ENCODE measurements at regions not wholly inside any gene's neighbourhood (a gene's known extent, or its start where the extent isn't known, plus 50 kb on each side); places are given as distances from the start of the nearest gene placed in this dataset.

DNA sequence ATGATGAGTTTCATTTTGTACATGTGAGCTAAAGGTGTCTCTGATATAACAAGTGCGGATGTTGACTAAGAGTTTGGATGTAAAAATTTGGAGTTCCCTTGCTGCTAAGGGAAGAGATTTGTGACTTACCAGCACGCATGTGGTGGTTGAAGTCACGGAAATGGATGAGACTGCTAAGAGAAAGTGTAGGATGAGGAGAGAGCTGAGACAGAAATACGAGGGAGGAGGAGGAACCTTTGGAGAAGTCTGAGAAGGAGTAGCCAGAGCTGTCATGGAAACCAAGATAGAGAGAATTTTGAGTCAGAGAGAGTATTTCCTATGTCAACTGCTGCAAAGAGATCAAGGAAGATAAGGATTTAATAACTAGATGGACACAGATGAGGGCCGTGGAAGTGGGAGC is 106.5 kb upstream of the COL24A1 start:
- no peak overlapping the region for H3K4me3 ChIP-seq (ENCODE audit: severe bottlenecking)

DNA sequence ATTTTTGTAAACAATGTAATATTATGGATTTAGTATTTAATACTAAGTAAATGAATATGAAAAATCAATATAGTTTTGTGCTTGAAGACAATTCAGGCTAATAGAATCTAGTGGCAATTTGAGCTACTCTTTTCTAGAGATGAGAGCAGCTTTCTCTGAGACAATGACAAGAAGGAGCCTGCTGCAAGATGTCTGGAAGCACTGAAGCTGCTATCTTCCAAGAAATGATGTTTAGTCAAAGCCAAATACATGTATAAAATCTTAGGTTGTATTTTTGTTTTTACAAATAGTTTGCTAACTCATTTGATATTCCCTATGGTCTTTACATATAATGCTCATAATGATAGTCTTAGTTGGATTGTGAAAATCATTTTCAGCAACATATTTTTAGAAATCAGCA is 103.9 kb upstream of the COL24A1 start:
- TF ChIP-seq, protein P1, sequence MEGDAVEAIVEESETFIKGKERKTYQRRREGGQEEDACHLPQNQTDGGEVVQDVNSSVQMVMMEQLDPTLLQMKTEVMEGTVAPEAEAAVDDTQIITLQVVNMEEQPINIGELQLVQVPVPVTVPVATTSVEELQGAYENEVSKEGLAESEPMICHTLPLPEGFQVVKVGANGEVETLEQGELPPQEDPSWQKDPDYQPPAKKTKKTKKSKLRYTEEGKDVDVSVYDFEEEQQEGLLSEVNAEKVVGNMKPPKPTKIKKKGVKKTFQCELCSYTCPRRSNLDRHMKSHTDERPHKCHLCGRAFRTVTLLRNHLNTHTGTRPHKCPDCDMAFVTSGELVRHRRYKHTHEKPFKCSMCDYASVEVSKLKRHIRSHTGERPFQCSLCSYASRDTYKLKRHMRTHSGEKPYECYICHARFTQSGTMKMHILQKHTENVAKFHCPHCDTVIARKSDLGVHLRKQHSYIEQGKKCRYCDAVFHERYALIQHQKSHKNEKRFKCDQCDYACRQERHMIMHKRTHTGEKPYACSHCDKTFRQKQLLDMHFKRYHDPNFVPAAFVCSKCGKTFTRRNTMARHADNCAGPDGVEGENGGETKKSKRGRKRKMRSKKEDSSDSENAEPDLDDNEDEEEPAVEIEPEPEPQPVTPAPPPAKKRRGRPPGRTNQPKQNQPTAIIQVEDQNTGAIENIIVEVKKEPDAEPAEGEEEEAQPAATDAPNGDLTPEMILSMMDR (IDR thresholded peaks at IDR 0.05; ENCODE audit: poor library complexity, severe bottlenecking): no peak
- H3K9me3 ChIP-seq (ENCODE audit: severe bottlenecking): no peaks in the 10 kb centered on the region
- no peaks in the 10 kb centered on the region for H3K36me3 ChIP-seq (ENCODE audit: low read depth)
- H3K27me3 ChIP-seq (ENCODE audit: insufficient read depth, poor library complexity, severe bottlenecking): no peaks in the 10 kb centered on the region
- no peak overlapping the region for H3K27ac ChIP-seq (ENCODE audit: poor library complexity, severe bottlenecking)
- DNase-seq (ENCODE audit: low spot score) (no peak), ATAC-seq (ENCODE audit: low read depth) (no peak)
- H3K4me3 ChIP-seq (ENCODE audit: severe bottlenecking): no peak overlapping the region
- no peaks in the 10 kb centered on the region for H3K4me1 ChIP-seq (ENCODE audit: insufficient read depth, poor library complexity, severe bottlenecking)

More for the DNA sequence above, 106.5 kb upstream of the COL24A1 start:
- H3K9me3 ChIP-seq (ENCODE audit: severe bottlenecking): no peaks in the 10 kb centered on the region
- no peaks in the 10 kb centered on the region for H3K27me3 ChIP-seq (ENCODE audit: insufficient read depth, poor library complexity, severe bottlenecking)
- TF ChIP-seq, protein P1 (IDR thresholded peaks at IDR 0.05; ENCODE audit: poor library complexity, severe bottlenecking): no peak
- no peak overlapping the region for H3K27ac ChIP-seq (ENCODE audit: poor library complexity, severe bottlenecking)
- DNase-seq (ENCODE audit: low spot score) (no peak), ATAC-seq (ENCODE audit: low read depth) (no peak)
- H3K36me3 ChIP-seq (ENCODE audit: low read depth): no peaks in the 10 kb centered on the region
- no peaks in the 10 kb centered on the region for H3K4me1 ChIP-seq (ENCODE audit: insufficient read depth, poor library complexity, severe bottlenecking)

DNA sequence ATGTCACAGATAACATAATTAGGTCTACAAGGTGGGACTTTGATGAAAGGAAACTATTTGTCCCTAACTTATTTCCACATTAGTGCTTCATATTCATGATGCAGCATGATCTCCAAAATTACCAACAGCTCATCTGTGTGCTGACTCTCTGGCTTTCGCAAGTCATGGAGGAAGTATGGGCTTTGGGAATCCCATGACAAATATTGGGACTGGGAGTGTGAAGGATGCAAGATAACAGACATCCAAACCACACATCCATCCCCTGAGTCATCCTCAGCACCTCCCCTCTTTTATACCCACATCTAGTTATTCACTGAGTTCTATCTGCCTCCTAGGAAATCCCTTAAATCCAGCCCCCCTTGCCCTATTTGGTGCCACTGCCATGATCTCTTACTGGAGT is 102.8 kb upstream of the COL24A1 start:
- no peak for ATAC-seq (ENCODE audit: low read depth)
- H3K27me3 ChIP-seq (ENCODE audit: insufficient read depth, poor library complexity, severe bottlenecking): no peaks in the 10 kb centered on the region
- TF ChIP-seq, protein P1 (IDR thresholded peaks at IDR 0.05; ENCODE audit: poor library complexity, severe bottlenecking): no peak
- no peak overlapping the region for H3K4me3 ChIP-seq (ENCODE audit: severe bottlenecking)
- no peaks in the 10 kb centered on the region for H3K36me3 ChIP-seq (ENCODE audit: low read depth)
- H3K4me1 ChIP-seq (ENCODE audit: insufficient read depth, poor library complexity, severe bottlenecking): no peaks in the 10 kb centered on the region
- no peak for DNase-seq (ENCODE audit: low spot score)
- H3K27ac ChIP-seq (ENCODE audit: poor library complexity, severe bottlenecking): no peak overlapping the region
- no peaks in the 10 kb centered on the region for H3K9me3 ChIP-seq (ENCODE audit: severe bottlenecking)

DNA sequence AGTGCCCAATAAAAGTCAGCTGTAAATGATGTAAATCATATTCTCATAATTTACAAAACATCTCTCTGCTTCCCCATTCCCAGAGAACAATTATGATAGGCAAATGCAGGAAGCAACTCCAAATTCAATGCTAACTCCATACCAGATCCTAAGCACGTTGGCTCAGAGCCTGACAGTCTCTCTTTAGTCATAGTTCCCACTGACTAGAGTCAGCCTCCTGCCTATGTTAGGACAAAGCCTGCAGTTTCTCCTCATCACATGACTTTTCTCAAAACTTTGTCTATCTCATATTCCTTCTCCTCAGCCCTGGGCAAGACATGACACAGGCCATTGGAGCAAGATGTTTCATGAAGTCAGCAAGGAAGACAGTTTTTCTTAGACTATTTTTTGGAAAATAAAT is 101.5 kb upstream of the COL24A1 start:
- TF ChIP-seq, protein P1 (IDR thresholded peaks at IDR 0.05; ENCODE audit: poor library complexity, severe bottlenecking): no peak
- Histone ChIP-seq H3K4me3 (ENCODE audit: severe bottlenecking) (no peak overlapping the region), H3K27ac (ENCODE audit: poor library complexity, severe bottlenecking) (no peak overlapping the region), H3K27me3 (ENCODE audit: insufficient read depth, poor library complexity, severe bottlenecking) (no peaks in the 10 kb centered on the region), H3K9me3 (ENCODE audit: severe bottlenecking) (no peaks in the 10 kb centered on the region), H3K36me3 (ENCODE audit: low read depth) (no peaks in the 10 kb centered on the region), H3K4me1 (ENCODE audit: insufficient read depth, poor library complexity, severe bottlenecking) (no peaks in the 10 kb centered on the region)
- no peak for ATAC-seq (ENCODE audit: low read depth)
- DNase-seq (ENCODE audit: low spot score): no peak

DNA sequence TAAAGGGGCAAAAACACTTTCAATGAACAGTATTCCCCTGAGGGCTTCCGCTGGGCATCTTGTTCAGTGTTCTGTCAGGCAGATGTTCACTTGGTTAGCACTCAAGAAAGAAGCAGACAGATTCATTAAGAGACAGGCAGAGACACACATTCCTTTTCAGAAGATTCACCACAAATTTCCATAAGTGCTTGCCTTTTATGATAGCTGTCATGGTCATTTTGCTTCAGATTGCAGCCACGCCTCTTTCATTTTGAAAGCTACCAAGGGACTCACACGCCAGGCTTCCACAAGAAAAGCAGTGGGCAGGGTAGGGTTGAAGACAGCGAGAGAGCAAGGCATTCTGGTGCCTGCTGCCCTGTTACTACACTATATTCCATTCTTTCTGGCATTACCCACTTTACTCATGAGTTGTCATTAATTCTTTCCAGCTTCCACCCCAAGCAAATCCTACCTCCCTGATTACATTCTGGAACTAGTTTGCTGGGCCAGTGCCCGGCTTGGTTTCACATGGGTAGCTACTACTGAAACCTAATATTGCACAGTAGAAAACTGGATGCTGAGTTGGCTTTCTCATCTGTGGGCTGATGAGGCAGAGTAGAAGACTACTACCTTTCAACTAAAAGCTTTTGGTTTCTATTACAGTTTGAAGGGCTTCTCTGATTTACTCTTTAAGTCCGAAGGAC is 91.2 kb upstream of the COL24A1 start:
- no peak overlapping the region for H3K27ac ChIP-seq (ENCODE audit: poor library complexity, severe bottlenecking)
- H3K4me1 ChIP-seq (ENCODE audit: insufficient read depth, poor library complexity, severe bottlenecking): no peaks in the 10 kb centered on the region
- ATAC-seq (ENCODE audit: low read depth) (no peak), DNase-seq (ENCODE audit: low spot score) (no peak)
- no peaks in the 10 kb centered on the region for H3K27me3 ChIP-seq (ENCODE audit: insufficient read depth, poor library complexity, severe bottlenecking)
- TF ChIP-seq, protein P1 (IDR thresholded peaks at IDR 0.05; ENCODE audit: poor library complexity, severe bottlenecking): no peak
- no peaks in the 10 kb centered on the region for H3K9me3 ChIP-seq (ENCODE audit: severe bottlenecking)
- no peak overlapping the region for H3K4me3 ChIP-seq (ENCODE audit: severe bottlenecking)
- H3K36me3 ChIP-seq (ENCODE audit: low read depth): no peaks in the 10 kb centered on the region

Measured in RWPE2 (cell line).